ENCODE measurements at regions not wholly inside any gene's neighbourhood (a gene's known extent, or its start where the extent isn't known, plus 50 kb on each side); places are given as distances from the start of the nearest gene placed in this dataset.

DNA sequence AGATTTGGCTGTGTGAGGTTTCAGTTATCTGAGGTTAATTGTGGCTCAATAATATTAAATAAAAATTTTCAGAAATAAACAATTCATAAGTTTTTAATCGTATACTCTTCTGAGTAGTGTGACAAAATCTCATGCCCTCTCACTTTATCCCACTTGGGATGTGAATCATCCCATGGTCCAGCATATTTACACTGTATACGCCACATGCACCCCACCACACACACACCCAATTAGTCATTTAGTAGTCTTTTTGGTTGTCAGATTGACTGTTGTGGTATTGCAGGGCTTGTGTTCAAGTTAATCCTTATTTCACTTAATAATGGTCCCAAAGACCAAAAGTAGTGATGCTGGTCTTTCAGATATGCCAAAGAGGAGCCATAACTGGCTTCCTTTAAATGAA is 66.4 kb upstream of the PCDH9 start:
- Histone ChIP-seq H4K20me1 (ENCODE audit: low read depth) (no peaks in the 10 kb centered on the region), H3K4me3 (no peak overlapping the region), H2AFZ (replicated peaks) (no peak overlapping the region), H3K27me3 (no peaks in the 10 kb centered on the region), H3K4me1 (no peaks in the 10 kb centered on the region), H3K4me2 (no peak overlapping the region), H3K27ac (no peak overlapping the region), H3K9ac (no peak overlapping the region), H3K9me3 (ENCODE audit: low read depth) (no peaks in the 10 kb centered on the region), H3K79me2 (ENCODE audit: low read depth) (no peaks in the 10 kb centered on the region), H3F3A (ENCODE audit: low read depth) (no peaks in the 10 kb centered on the region), H3K36me3 (no peaks in the 10 kb centered on the region)
- DNase-seq (ENCODE audit: low spot score): no peak
- H3K27me3 Mint-ChIP-seq (ENCODE audit: insufficient read depth, low read depth): no peaks in the 10 kb centered on the region
- no peaks in the 10 kb centered on the region for H3K36me3 Mint-ChIP-seq
- TF ChIP-seq, protein P1, sequence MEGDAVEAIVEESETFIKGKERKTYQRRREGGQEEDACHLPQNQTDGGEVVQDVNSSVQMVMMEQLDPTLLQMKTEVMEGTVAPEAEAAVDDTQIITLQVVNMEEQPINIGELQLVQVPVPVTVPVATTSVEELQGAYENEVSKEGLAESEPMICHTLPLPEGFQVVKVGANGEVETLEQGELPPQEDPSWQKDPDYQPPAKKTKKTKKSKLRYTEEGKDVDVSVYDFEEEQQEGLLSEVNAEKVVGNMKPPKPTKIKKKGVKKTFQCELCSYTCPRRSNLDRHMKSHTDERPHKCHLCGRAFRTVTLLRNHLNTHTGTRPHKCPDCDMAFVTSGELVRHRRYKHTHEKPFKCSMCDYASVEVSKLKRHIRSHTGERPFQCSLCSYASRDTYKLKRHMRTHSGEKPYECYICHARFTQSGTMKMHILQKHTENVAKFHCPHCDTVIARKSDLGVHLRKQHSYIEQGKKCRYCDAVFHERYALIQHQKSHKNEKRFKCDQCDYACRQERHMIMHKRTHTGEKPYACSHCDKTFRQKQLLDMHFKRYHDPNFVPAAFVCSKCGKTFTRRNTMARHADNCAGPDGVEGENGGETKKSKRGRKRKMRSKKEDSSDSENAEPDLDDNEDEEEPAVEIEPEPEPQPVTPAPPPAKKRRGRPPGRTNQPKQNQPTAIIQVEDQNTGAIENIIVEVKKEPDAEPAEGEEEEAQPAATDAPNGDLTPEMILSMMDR (IDR thresholded peaks at IDR 0.05): no peak
- TF ChIP-seq EZH2phosphoT487 (IDR thresholded peaks at IDR 0.05): no peak
- no peak for TF ChIP-seq EZH2 (IDR thresholded peaks at IDR 0.05)
- no peaks in the 10 kb centered on the region for H3K9me3 Mint-ChIP-seq
- H3K27ac Mint-ChIP-seq: no peak overlapping the region
- H3K4me3 Mint-ChIP-seq: no peak overlapping the region
- no peaks in the 10 kb centered on the region for H3K4me1 Mint-ChIP-seq

DNA sequence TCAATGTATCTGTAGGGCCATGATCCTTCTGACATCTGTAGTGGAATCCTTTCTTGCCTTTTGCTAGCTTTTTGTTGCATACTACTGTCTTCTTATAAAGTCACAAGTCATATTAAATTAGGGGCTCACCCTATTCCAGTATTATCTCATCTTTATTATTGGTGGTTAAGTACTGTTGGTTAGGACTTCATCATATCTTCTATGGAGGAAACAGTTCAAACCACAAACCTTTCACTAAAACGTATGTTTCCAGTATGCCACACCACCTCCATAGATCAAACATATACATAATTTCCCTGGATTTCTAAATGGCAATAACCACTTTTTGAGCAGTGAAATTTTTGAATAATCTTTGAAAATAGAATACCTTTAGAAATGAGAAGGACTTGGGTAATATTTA is 62.8 kb upstream of the PCDH9 start:
- no peaks in the 10 kb centered on the region for H3K36me3 Mint-ChIP-seq
- H3K4me1 Mint-ChIP-seq: no peaks in the 10 kb centered on the region

DNA sequence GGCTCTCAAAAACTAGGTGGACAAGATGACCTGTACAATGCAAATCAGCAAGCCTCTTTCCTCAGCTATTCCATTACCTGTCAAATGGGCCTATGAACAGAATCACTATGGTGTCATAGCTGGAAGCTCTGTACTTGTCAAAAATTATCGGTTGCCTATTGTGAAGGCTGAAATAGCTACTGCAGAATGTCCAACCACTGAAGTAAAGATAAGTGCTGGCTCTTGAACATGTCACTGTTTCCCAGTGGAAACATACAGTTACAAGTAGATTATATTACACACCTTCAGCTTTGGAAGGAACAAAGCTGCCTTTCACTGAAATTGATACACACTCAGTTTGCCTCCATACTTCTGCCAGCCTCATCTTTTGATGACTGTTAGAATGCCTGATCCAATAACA is 55.5 kb upstream of the PCDH9 start:
- Mint-ChIP-seq H3K36me3 (no peaks in the 10 kb centered on the region), H3K27ac (no peak overlapping the region), H3K9me3 (no peaks in the 10 kb centered on the region), H3K4me1 (no peaks in the 10 kb centered on the region), H3K27me3 (ENCODE audit: insufficient read depth, low read depth) (no peaks in the 10 kb centered on the region), H3K4me3 (no peak overlapping the region)
- Histone ChIP-seq H3K4me2 (no peak overlapping the region), H3K79me2 (ENCODE audit: low read depth) (no peaks in the 10 kb centered on the region), H3K36me3 (no peaks in the 10 kb centered on the region), H3K9ac (no peak overlapping the region), H3K4me3 (no peak overlapping the region), H2AFZ (replicated peaks) (no peak overlapping the region), H4K20me1 (ENCODE audit: low read depth) (no peaks in the 10 kb centered on the region), H3F3A (ENCODE audit: low read depth) (no peaks in the 10 kb centered on the region), H3K27me3 (no peaks in the 10 kb centered on the region), H3K9me3 (ENCODE audit: low read depth) (no peaks in the 10 kb centered on the region), H3K27ac (no peak overlapping the region), H3K4me1 (no peaks in the 10 kb centered on the region)
- no peak for DNase-seq (ENCODE audit: low spot score)
- TF ChIP-seq EZH2 (IDR thresholded peaks at IDR 0.05): no peak
- TF ChIP-seq EZH2phosphoT487 (IDR thresholded peaks at IDR 0.05): no peak
- TF ChIP-seq, protein P1 (IDR thresholded peaks at IDR 0.05): no peak

More for the DNA sequence above, 62.8 kb upstream of the PCDH9 start:
- Mint-ChIP-seq H3K27me3 (ENCODE audit: insufficient read depth, low read depth) (no peaks in the 10 kb centered on the region), H3K9me3 (no peaks in the 10 kb centered on the region), H3K27ac (no peak overlapping the region), H3K4me3 (no peak overlapping the region)
- H3K27ac ChIP-seq: no peak overlapping the region
- H3K9ac ChIP-seq: no peak overlapping the region
- H3K36me3 ChIP-seq: no peaks in the 10 kb centered on the region
- TF ChIP-seq, protein P1 (IDR thresholded peaks at IDR 0.05): no peak
- no peak for TF ChIP-seq EZH2phosphoT487 (IDR thresholded peaks at IDR 0.05)
- no peak for TF ChIP-seq EZH2 (IDR thresholded peaks at IDR 0.05)
- H4K20me1 ChIP-seq (ENCODE audit: low read depth): no peaks in the 10 kb centered on the region
- H3K27me3 ChIP-seq: no peaks in the 10 kb centered on the region
- H3K4me2 ChIP-seq: no peak overlapping the region
- DNase-seq (ENCODE audit: low spot score): no peak
- no peaks in the 10 kb centered on the region for H3K4me1 ChIP-seq
- no peaks in the 10 kb centered on the region for H3K79me2 ChIP-seq (ENCODE audit: low read depth)
- peak overlapping the region; percentile 68 for H2AFZ ChIP-seq (replicated peaks)
- no peak overlapping the region for H3K4me3 ChIP-seq
- no peaks in the 10 kb centered on the region for H3K9me3 ChIP-seq (ENCODE audit: low read depth)
- no peaks in the 10 kb centered on the region for H3F3A ChIP-seq (ENCODE audit: low read depth)

All from neural progenitor cell (in vitro differentiated cells).